NCI-H748 treated with DMSO at 0.1 percent for 48 hours (cell line): ENCODE measurements at regions not wholly inside any gene's neighbourhood (a gene's known extent, or its start where the extent isn't known, plus 50 kb on each side); places are given as distances from the start of the nearest gene placed in this dataset.
"Not testable (repeated sequence)": the region's sequence is repeated elsewhere in the genome, so short reads cannot be mapped to it uniquely, and the experiment has no call there.

Experiments used
- DNase-seq: peaks from one replicate; lab custom pipeline; 2025; lab: John Stamatoyannopoulos, UW

DNA sequence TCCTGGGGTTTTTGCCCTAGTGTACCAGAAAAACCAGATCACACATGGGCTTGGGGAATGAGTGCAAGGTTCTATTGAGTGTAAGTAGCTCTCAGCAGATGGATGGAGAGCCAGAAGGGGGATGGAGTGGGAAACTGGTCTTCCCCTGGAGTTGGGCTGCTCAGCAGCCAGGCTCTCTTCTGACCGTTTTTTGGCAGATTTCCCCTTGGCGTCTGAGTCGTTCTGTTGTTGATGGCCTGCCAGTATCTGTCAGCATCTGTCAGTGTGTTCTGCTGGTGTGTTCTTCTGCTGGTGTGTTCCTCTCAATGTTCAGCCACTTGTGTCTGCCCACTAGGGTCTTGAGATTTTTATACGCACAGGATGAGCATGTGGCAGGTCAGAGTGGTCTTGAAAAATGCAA is 633.9 kb upstream of the CPEB2 start:
- no peak for DNase-seq

- DNase-seq, result no peak
Measured at GRCh38 chr4:14371131-14371530, 631.1 kb upstream of the CPEB2 start.

DNA sequence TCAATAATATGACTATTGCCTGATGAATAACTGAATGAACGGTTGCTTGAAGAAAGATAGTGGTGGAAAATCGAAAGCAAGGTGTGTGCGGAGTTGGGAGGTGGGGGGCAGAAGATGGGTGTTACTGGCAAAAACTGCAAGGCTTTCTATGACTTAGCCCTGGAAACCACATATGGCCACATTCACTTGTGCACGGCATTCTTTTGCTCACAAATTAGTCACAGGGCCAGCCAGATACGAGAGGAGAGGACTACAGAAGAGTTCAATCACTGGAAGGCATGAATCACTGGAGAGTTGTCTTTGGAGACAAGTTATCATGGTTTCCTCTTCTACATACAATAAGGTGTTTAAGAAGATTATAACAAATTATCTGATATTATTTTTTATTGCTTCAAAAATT is 626.5 kb upstream of the CPEB2 start:
- DNase-seq, result no peak

- no peak for DNase-seq
Measured at GRCh38 chr4:14379183-14379582, 623.1 kb upstream of the CPEB2 start.

GRCh38 chr4:14383652-14384051 is 618.6 kb upstream of the CPEB2 start:
- DNase-seq, result no peak

- DNase-seq, result no peak
Measured at GRCh38 chr4:14384824-14385223, 617.5 kb upstream of the CPEB2 start.

DNA sequence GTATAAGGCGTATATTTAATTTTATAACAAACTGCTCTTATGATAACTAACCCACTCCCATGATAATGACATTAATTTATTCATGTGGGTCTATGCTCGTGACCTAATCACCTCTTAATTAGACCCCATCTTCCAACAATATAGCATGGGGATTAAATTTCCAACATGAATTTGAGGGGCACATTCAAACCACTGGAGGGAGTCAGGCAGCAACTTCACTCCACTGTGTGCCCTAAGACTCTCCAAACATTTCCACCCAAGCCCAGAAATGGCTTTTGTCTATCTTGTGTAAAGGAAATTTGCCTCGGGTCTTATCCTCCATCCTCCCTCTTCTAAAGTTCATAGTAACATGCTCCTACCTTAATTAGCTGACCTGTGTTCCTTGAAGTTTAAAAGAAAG is 616.1 kb upstream of the CPEB2 start:
- DNase-seq, result no peak

- DNase-seq, result no peak
Measured at GRCh38 chr4:14387647-14388046, 614.6 kb upstream of the CPEB2 start.

GRCh38 chr4:14392378-14392777 is 609.9 kb upstream of the CPEB2 start:
- DNase-seq, result no peak

DNA sequence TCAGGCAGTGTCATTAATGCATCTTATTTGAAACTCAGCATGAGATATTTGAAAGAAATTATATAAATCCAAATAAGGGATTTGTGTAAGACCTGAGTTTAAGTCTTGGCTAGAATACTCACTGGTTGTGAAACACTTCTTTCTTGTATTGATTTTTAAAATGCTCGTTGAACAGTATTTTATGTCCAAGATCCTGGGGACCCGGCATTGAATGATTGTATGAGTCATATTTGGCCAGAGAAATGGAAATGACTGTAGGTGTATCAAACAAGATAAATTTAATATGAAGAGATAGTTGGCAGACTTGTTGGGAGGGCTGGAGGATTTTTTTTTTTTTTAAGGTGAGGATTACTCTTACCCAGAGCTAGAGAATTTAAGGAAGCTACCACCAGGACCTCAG is 606.1 kb upstream of the CPEB2 start:
- DNase-seq, result no peak

GRCh38 chr4:14399848-14400247 is 602.4 kb upstream of the CPEB2 start:
- no peak for DNase-seq

GRCh38 chr4:14400307-14400706 is 602.0 kb upstream of the CPEB2 start:
- DNase-seq, result no peak

GRCh38 chr4:14403132-14403531 is 599.1 kb upstream of the CPEB2 start:
- DNase-seq, result no peak

DNA sequence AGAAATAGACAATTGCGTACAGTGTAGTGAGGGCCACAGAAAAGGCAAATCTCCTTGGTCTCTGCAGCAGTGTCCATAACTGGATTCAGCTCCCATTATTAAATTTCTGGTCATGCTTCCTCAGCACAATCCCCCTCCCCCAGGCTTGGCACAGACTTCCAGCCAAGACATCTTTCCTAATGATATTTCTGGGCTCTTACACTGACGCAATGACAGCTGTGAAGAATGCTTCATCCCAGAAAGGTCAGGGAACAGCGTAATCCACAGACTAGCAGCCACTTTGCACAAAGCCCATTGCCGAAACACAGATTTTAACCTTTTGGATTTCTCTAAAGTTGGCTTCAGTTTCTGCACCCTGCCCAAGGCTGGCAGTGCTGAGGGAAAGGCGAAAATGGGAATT is 597.6 kb upstream of the CPEB2 start:
- DNase-seq, result no peak

DNA sequence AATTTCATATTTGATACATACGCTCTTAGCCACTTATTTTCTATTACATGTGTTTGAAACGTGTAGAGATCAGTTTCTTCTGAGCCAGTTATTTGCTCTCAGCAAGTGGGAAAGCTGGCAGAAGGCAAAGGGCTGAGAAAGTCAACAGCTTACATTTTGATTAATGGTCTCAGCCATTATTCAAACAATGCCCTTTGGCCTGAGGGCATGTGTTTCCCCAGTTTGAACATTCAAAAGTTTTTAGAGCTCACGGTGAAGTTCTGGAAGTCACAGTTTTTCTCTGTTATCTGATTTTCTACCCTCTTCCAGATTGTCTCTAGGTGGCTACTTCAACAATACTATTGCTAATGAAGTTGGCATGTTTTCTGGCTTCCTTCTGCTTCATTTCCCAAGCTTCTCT is 591.8 kb upstream of the CPEB2 start:
- DNase-seq, result no peak

DNA sequence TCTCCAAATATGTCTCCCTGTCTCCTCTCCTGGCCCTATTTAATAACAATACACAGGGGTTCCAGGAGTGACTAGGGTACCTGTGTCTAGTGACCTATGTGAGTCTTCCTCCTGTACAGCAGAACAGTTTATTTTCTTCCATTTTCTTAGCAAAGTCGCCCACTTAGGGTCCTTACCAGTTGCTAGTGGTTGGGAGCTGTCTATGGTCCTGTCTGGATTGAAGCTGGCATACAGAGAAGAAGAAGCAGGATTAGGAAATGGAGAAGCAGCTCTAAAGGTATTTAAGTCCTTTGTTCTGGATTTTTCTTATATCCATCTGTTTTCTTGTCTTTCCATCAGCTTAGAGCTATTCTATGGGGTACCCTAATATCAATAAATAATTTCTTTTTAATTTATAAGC is 587.1 kb upstream of the CPEB2 start:
- no peak for DNase-seq

GRCh38 chr4:14419516-14419915 is 582.8 kb upstream of the CPEB2 start:
- DNase-seq, result no peak

DNA sequence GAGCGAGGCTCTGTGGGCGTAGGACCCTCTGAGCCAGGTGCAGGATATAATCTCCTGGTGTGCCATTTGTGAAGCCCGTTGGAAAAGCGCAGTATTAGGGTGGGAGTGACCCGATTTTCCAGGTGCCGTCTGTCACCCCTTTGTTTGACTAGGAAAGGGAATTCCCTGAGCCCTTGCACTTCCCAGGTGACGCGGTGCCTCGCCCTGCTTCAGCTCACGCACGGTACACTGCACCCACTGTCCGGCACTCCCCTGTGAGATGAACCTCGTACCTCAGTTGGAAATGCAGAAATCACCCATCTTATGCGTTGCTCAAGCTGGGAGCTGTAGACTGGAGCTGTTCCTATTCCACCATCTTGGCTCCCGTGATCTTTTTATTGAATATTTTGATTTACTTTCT is 576.0 kb upstream of the CPEB2 start:
- not testable (repeated sequence) for DNase-seq

DNA sequence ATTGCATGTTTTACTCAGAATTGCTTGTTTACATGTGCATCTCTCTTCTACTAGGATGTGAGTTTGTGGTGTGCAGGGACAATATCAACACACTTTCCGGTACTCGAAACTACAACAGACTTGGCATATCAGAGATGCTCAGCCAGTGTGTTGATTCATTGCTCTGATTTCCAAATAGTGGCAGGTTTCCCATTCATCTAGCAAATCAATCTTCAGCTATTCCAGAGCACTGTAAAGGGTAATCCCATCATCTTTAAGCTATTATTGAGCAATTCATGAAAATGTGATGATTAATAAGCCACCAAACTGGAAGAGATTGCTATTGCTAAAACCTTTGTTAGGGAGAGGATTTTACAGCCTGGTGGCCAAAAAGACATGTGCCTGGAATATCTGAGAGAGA is 574.2 kb upstream of the CPEB2 start:
- no peak for DNase-seq

- DNase-seq, result no peak
Measured at GRCh38 chr4:14431155-14432134, 570.8 kb upstream of the CPEB2 start.

- DNase-seq, result no peak
Measured at GRCh38 chr4:14434483-14434882, 567.8 kb upstream of the CPEB2 start.

- no peak for DNase-seq
Measured at GRCh38 chr4:14434916-14435315, 567.4 kb upstream of the CPEB2 start.

DNA sequence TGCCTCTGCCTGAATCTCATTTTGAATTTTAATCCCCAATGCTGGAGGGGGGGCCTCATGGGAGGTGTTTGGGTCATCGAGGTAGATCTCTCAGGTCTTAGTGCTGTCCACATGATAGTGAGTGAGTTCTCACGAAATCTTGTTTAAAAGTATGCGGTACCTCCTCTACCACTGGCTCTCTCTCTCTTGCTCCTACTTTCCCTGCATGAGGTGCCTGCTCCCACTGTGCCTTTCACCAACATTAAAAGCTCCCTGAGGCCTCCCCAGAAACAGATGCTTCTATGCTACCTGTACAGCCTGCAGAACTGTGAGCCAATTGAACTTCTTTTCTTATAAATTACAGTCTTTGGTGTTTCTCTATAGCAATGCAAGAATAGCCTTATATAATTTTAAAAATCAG is 560.7 kb upstream of the CPEB2 start:
- no peak for DNase-seq

DNA sequence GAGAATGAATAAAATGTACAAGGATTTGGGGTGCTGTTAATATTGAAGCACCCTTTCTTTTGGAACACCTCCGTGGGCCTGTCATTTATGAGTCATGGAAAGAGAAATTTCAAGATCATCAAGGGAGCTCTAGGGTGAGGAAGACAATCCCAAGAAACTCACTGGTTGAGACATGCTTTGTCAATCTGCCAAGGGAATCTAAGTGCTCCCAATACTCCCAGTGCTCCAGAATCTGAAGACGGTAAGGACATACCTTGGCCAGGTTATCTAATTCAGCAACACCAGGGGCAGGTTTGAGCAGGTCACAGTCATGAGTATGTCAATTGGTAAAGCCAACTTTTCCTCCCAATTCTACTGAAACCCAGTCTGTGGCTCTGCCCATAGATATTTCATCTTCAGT is 556.4 kb upstream of the CPEB2 start:
- DNase-seq, result no peak
